ENCODE measurements at regions not wholly inside any gene's neighbourhood (a gene's known extent, or its start where the extent isn't known, plus 50 kb on each side); places are given as distances from the start of the nearest gene placed in this dataset.

- no peak for TF ChIP-seq CTCF (IDR thresholded peaks at IDR 0.05)
- TF ChIP-seq POLR2A (IDR thresholded peaks at IDR 0.05): no peak
Measured at GRCh38 chr10:86598151-86598550, 56.2 kb upstream of the OPN4 start.
